Spinal cord (tissue), 9 donors: ENCODE measurements at regions not wholly inside any gene's neighbourhood (a gene's known extent, or its start where the extent isn't known, plus 50 kb on each side); places are given as distances from the start of the nearest gene placed in this dataset.
A peak's percentile ranks its signal among the peaks of the same experiment; 100 is the strongest.
"Not testable (repeated sequence)": the region's sequence is repeated elsewhere in the genome, so short reads cannot be mapped to it uniquely, and the experiment has no call there.

Experiments
- DNase-seq, 6 donors: peaks; one replicate each; pipeline versions ENCODE4 v3.0.0 to v3.0.0-alpha.2; 2013 to 2015; ENCODE audit warnings: low spot score in 6 of 6, low read depth in 4 of 6
- H3K27ac ChIP-seq: one replicate; pipeline ENCODE4 v1.5.1; 2013; ENCODE audit warnings: low read depth, low read length, control low read depth
- H3K27me3 ChIP-seq: one replicate; pipeline ENCODE4 v1.6.1; 2013; ENCODE audit warnings: low read length; ENCODE audit not compliant: control insufficient read depth, insufficient read depth
- H3K36me3 ChIP-seq: one replicate; pipeline ENCODE4 v1.6.1; 2013; ENCODE audit warnings: low read length; ENCODE audit not compliant: control insufficient read depth, insufficient read depth
- H3K4me1 ChIP-seq: one replicate; pipeline ENCODE4 v1.6.1; 2013; ENCODE audit warnings: low read length; ENCODE audit not compliant: control insufficient read depth, insufficient read depth
- H3K4me3 ChIP-seq: one replicate; pipeline ENCODE4 v1.5.1; 2013; ENCODE audit warnings: low read depth, low read length, control low read depth
- H3K9me3 ChIP-seq: one replicate; pipeline ENCODE4 v1.6.1; 2013; ENCODE audit warnings: low read length; ENCODE audit not compliant: control insufficient read depth, insufficient read depth
- WGBS: methylation state at CpG from one replicate; pipeline ENCODE4 v1.1.5; 2013; ENCODE audit warnings: missing lambda C conversion rate; ENCODE audit not compliant: insufficient coverage; 5-methylcytosine and 5-hydroxymethylcytosine counted together
- donor health status: healthy.

DNA sequence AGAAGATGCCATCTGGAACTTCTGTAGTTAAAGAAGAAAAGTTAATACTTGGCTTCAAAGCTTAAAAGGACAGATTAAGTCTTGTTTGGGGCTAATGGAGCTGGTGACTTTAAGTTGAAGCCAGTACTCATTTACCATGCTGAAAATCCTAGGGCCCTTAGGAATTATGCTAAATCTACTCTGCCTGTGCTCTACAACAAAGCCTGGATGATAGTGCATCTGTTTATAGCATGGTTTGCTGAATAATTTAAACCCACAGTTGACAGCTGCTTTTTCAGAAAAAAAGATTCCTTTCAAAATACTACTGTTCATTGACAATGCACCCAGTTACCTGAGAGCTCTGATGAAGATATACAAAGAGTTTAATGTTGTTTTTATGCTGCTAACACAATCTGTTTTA lies 393.5 kb downstream of the MAT2B start:
- Histone ChIP-seq H3K4me1 (no peaks in the 10 kb centered on the region), H3K27me3 (no peaks in the 10 kb centered on the region), H3K27ac (no peak overlapping the region), H3K9me3 (peaks cover 4% of the 10 kb centered on the region), H3K4me3 (no peak overlapping the region), H3K36me3 (no peaks in the 10 kb centered on the region)
- no peak for DNase-seq

DNA sequence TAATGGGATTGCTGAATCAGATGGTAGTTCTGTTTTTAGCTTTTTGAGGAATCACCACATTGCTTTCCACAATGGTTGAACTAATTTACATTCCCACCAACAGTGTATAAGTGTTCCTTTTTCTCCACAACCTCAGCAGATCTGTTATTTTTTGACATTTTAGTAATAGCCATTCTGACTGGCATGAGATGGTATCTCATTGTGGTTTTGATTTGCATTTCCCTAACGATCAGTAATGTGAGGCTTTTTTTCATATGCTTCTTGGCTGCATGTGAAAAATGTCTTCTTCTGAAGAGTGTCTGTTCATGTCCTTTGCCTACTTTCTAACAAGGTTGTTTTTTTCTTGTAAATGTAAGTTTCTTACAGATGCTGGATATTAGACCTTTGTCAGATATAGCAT lies 402.4 kb downstream of the MAT2B start:
- not testable (repeated sequence) for H3K4me3 ChIP-seq, H3K36me3 ChIP-seq, H3K4me1 ChIP-seq, H3K27ac ChIP-seq, H3K27me3 ChIP-seq, DNase-seq, H3K9me3 ChIP-seq
- WGBS = no CpG with 5 or more reads among the region's 1 CpG

DNA sequence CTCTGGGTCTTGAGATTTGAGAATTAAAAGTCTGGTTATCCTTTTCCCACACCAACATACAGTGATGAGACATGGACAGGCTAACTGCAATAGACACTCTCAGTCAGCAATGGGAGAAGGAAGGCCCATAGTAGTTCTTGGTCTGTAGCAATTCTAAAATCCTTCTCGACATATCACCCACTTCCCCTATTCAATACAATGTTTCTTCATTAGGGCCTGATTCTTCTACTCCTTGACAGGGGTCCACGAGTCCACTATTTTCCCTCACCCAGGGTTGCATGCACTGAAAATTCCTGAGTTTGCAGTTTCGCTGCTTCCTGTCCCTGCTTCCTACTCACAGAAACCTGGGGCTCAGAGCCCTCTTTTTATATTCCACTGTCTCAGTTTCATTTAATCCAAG lies 402.8 kb downstream of the MAT2B start:
- no peak for DNase-seq
- WGBS = 81% methylated on average over 3 of the region's 3 CpGs

DNA sequence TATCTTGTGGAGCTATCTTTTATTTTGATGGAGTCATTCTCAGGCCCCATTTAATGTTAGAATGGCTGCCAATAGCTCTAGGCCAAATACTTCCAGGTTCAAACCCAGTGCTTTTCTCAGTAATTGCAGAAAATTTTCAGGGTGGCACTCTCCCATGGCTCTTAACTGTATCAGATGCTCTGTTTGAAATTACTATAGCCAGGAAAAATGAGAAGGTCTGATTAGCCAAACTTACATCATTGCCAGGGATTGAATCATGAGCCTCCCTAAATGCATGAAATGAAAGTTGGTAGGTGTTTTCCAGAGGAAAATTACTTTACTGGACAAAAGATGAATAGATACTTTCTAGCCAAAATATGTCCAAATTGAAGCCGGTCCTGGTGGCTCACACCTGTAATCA lies 404.8 kb downstream of the MAT2B start:
- DNase-seq = peak in 1 of 6 donors; percentile 11
- H3K4me3 ChIP-seq = no peak overlapping the region
- no peaks in the 10 kb centered on the region for H3K27me3 ChIP-seq
- H3K27ac ChIP-seq = no peak overlapping the region
- WGBS = 67% methylated on average over 1 of the region's 1 CpG
- H3K9me3 ChIP-seq = no peaks in the 10 kb centered on the region
- H3K4me1 ChIP-seq = no peaks in the 10 kb centered on the region
- no peaks in the 10 kb centered on the region for H3K36me3 ChIP-seq

More for the DNA sequence above, 402.8 kb downstream of the MAT2B start:
- no peak overlapping the region for H3K4me3 ChIP-seq
- H3K9me3 ChIP-seq = no peaks in the 10 kb centered on the region
- no peaks in the 10 kb centered on the region for H3K4me1 ChIP-seq
- no peak overlapping the region for H3K27ac ChIP-seq
- no peaks in the 10 kb centered on the region for H3K36me3 ChIP-seq
- H3K27me3 ChIP-seq = no peaks in the 10 kb centered on the region

- no peak overlapping the region for H3K4me3 ChIP-seq
- no peaks in the 10 kb centered on the region for H3K4me1 ChIP-seq
- no CpG with 5 or more reads among the region's 4 CpGs for WGBS
- no peaks in the 10 kb centered on the region for H3K27me3 ChIP-seq
- peak in 4 of 6 donors; percentile 6 to 90 (median 17) for DNase-seq
- no peaks in the 10 kb centered on the region for H3K9me3 ChIP-seq
- no peak overlapping the region for H3K27ac ChIP-seq
- H3K36me3 ChIP-seq = no peaks in the 10 kb centered on the region
These were observed 406.6 kb downstream of the MAT2B start for GRCh38 chr5:163912046-163912445.

DNA sequence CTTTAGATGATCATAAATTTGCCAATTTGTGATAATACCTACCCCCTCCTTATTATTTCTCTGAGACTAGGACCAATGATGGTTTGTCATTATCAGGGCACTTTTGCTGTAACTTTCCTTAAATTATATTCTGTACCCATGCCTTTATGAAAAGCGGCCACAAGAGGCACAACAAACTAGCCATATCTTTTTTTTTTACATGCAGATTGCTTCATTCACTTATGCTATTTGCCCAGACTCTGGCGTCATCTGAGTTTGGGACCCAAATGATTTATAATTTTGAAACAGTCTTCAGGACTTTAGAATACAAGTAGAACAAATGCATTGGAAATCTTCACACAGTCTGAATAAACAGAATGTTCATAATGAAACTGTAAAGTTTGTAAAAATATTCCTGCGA lies 408.1 kb downstream of the MAT2B start:
- Histone ChIP-seq H3K27me3 (no peaks in the 10 kb centered on the region), H3K36me3 (no peaks in the 10 kb centered on the region), H3K9me3 (no peaks in the 10 kb centered on the region), H3K27ac (no peak overlapping the region), H3K4me3 (no peak overlapping the region), H3K4me1 (no peaks in the 10 kb centered on the region)
- 100% methylated on average over 1 of the region's 3 CpGs for WGBS
- no peak for DNase-seq

- Histone ChIP-seq H3K27ac (no peak overlapping the region), H3K4me3 (no peak overlapping the region)
- 92% methylated on average over 2 of the region's 5 CpGs for WGBS
These were observed 409.5 kb downstream of the MAT2B start for GRCh38 chr5:163914910-163915309.

DNA sequence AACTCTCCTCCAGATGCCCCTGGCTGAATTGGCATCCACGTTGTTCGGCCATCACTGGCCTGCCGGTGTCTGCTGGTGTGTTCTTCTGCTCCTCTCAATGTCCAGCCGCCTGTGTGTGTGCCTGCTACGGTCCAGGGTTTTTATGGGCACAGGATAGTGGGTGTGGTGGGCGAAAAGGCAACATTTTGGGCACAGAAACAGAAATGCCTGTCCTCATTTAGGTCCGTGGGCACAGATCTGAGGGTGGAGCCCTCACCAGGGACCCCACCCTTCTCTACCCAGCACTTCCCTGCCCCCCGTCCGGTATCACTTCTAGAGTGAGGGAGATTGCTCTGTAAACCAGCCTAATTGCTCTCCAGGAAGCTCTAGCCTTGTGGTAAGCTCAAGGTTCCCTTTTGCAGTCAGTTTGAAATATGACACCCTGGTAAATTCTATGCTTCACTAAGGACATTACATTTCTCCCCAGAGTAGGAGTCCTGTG lies 410.1 kb downstream of the MAT2B start:
- WGBS = 79% methylated on average over 6 of the region's 9 CpGs
- Histone ChIP-seq H3K4me1 (no peaks in the 10 kb centered on the region), H3K27me3 (no peaks in the 10 kb centered on the region), H3K36me3 (no peaks in the 10 kb centered on the region), H3K27ac (no peak overlapping the region), H3K4me3 (no peak overlapping the region), H3K9me3 (peaks cover 6% of the 10 kb centered on the region)
- no peak for DNase-seq

More at GRCh38 chr5:163914910-163915309, 409.5 kb downstream of the MAT2B start:
- Histone ChIP-seq H3K4me1 (no peaks in the 10 kb centered on the region), H3K27me3 (no peaks in the 10 kb centered on the region), H3K36me3 (no peaks in the 10 kb centered on the region), H3K9me3 (peaks cover under 1% of the 10 kb centered on the region)
- no peak for DNase-seq

DNA sequence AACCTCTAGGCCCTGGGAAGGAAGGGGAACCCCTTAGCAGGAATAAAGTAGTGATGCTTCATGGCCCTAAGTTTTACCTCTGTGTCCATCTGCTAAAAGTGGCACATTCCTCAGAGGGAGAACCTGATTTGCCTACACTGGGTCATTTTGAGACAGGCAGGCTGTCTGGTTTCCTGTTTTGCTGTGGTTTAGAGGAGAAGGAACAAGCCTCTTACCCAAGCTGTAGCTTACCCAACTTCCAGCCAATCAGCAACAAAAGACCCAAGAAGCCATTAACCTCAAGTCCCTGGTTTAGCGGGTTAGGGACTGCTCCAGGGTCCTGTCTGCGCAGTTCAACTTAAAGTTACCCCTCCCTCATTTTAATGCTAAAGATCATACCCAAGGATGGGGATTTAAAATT lies 411.0 kb downstream of the MAT2B start:
- no peak for DNase-seq
- peaks cover 6% of the 10 kb centered on the region for H3K9me3 ChIP-seq
- no peaks in the 10 kb centered on the region for H3K4me1 ChIP-seq
- H3K27ac ChIP-seq = no peak overlapping the region
- no peaks in the 10 kb centered on the region for H3K27me3 ChIP-seq
- no peak overlapping the region for H3K4me3 ChIP-seq
- no CpG with 5 or more reads among the region's 2 CpGs for WGBS
- no peaks in the 10 kb centered on the region for H3K36me3 ChIP-seq

DNA sequence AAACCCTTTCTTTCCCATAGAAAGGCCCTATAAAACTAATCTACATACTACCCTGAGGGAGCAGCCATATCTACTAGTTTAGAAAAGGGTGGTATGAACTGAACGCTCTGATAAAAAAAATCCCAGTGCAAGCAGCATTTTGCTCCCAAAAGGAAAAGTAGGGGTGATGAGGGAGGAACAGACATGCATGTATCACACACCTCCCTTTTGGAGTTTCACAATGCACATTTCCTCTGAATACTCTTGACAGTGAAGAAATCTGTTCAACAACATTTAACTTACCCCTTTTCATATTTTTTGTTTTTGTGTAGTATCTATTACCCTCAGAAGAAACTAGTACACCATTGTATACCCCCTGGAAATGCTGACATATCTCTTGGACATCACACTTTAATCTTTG lies 411.4 kb downstream of the MAT2B start:
- Histone ChIP-seq H3K27ac (no peak overlapping the region), H3K36me3 (no peaks in the 10 kb centered on the region), H3K27me3 (no peaks in the 10 kb centered on the region), H3K9me3 (peaks cover 6% of the 10 kb centered on the region), H3K4me3 (no peak overlapping the region), H3K4me1 (no peaks in the 10 kb centered on the region)
- no peak for DNase-seq
- no CpG with 5 or more reads among the region's 1 CpG for WGBS
